Dermis microvascular lymphatic vessel endothelial cell (primary cell): ENCODE measurements at regions not wholly inside any gene's neighbourhood (a gene's known extent, or its start where the extent isn't known, plus 50 kb on each side); places are given as distances from the start of the nearest gene placed in this dataset.
"Not testable (repeated sequence)": the region's sequence is repeated elsewhere in the genome, so short reads cannot be mapped to it uniquely, and the experiment has no call there.

Experiments used
- DNase-seq, 2 donors: peaks; one replicate each; pipeline versions ENCODE4 v3.0.0 to v3.0.0-alpha.2; 2010; ENCODE audit warnings: low read depth in 2 of 2

GRCh38 chr14:86094512-86094911 is 564.6 kb downstream of the FLRT2 start:
- DNase-seq: no peak

GRCh38 chr14:86091811-86092210 is 561.9 kb downstream of the FLRT2 start:
- DNase-seq: no peak

DNA sequence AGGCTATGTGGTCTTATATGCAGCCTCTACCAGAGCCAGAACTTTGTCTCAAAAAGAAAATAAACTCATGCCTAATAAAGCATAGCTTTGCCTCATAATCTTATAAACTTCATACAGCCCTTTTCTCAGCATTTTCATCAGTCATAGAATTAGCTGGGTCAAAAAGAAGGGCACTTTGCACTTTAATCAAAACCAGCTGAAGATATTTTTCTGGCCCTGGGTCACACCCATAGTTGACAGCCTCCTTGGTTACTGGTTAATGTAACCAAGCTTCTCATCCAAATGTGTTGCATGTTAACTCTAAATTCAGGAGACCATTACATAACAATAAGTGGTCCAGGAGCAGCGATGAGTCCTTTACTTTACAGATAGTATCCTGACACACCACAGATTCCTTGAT is 558.2 kb downstream of the FLRT2 start:
- DNase-seq: no peak

DNA sequence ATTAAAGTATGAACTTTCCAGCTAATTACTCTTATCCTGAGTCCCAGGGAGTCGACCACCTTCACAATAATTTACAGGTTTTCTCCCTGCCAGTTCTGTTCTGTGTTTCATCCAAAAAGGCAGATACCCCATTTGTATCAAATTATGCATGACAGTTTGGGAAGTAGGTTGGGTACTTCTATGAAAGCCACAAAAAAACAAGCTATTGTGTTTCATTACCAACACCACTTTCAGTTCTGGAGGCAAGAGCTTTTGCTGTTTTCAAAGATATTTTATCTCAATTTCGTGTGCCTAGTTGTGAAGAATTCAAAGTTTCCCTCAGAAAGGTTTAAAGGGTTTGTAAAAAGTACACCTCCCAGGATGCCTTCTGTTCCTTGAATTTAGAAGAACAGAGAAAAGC is 557.4 kb downstream of the FLRT2 start:
- no peak for DNase-seq

GRCh38 chr14:86086962-86087361 is 557.0 kb downstream of the FLRT2 start:
- DNase-seq: no peak

GRCh38 chr14:86084097-86084496 is 554.2 kb downstream of the FLRT2 start:
- DNase-seq: no peak

DNA sequence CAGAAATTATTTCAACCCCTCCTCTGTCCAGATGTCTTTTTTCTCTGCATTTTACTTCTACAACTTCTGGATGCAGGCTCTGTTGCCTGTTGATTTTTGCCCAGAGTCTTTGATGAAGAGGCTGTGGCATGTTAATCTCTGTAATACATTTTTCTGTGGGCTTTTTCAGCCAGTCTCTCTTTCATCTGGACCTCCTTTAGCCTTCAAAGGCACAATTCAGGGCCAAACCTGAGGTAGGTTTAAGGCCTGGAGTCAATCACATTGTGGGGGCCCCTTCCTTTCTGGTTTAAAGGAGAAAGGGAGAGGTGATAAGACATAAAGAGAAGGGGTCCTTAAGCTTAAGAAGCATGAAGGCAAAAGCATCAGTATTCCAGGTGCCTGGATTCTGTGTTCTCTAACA is 553.7 kb downstream of the FLRT2 start:
- DNase-seq: no peak

GRCh38 chr14:86072116-86072894 is 542.4 kb downstream of the FLRT2 start:
- DNase-seq: no peak

DNA sequence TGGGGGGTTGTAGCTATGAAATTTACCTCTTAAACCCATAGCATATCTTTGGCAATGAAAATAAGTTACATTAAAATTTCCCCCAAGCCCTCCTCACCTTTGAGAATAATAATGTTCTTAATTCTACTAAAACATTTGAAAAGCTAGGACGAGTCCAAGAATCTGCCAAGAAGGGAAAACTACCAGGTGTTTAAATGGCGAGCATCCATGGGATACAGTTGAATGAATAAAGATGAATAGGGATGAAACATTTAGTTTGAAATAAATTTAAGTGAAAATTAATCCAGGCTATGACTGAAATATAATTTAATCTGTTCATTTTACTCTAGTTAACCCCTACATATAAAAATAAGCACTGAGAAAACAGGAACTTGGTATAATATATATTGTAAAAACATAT is 536.7 kb downstream of the FLRT2 start:
- no peak for DNase-seq

DNA sequence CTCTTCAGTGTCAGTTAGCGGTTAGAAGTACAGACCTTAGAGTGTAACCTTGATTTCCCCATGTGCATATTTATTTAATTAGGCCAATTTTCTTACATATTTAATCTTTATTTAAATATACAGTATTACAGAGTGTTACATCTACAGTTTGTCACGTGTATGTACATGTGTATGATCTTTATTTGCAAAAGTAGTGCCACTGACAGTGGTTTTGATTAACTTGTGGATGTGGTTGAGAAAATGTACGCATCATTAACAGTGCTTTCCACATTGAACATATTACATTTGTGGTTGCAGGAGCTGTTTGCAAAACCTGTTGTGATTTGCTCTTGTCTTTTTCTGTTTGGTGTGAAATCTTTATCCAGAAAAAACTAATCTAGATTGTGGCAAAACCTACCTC is 535.5 kb downstream of the FLRT2 start:
- DNase-seq: no peak

GRCh38 chr14:86064595-86064994 is 534.7 kb downstream of the FLRT2 start:
- not testable (repeated sequence) for DNase-seq

GRCh38 chr14:86057018-86057667 is 527.2 kb downstream of the FLRT2 start:
- DNase-seq: peak; percentile 24 to 39

- DNase-seq: peak in 1 of 2 donors; percentile 12
Measured at GRCh38 chr14:86055512-86056075, 525.6 kb downstream of the FLRT2 start.

DNA sequence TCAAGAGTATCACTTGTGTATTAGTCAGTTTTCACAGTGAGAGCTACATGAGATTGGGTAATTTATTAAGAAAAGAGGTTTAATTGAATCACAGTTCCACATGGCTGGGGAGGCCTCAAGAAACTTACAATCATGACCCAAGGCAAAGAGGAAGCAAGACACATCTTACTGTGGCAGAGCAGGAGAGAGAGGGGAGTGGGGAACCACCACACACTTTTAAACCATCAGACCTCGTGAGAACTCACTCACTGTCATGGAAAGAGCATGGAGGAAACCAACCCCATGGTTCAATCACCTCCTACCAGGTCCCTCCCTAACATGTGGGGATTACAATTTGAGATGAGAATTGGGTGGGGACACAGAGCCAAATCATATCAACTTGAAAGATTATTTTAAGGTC is 522.9 kb downstream of the FLRT2 start:
- no peak for DNase-seq

GRCh38 chr14:86050757-86051156 is 520.8 kb downstream of the FLRT2 start:
- DNase-seq: no peak

GRCh38 chr14:86050072-86050683 is 520.2 kb downstream of the FLRT2 start:
- DNase-seq: no peak

GRCh38 chr14:86039176-86039575 is 509.2 kb downstream of the FLRT2 start:
- no peak for DNase-seq

- DNase-seq: peak; percentile 38 to 60
Measured at GRCh38 chr14:86038387-86039042, 508.6 kb downstream of the FLRT2 start.

DNA sequence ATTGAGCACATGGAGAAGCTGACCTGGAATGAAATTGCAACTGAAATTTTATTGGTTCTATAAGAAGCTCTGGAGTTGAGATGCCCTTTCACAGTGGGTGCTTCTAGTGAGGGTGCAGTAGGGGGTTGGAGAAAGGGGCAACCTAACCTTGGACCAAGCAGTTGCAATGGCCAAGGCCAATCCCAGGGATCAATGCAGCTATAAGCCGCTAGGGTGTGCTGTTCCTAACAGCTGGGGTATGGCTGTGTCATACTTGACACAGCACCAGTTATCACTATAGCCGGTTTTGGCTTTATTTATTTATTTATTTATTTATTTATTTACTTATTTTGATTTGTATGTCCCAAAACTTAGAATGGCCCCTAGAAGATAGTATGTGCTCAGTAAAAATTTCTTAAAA is 505.9 kb downstream of the FLRT2 start:
- DNase-seq: peak; percentile 13 to 14

- DNase-seq: no peak
Measured at GRCh38 chr14:86027990-86028389, 498.0 kb downstream of the FLRT2 start.

- no peak for DNase-seq
Measured at GRCh38 chr14:86027144-86027543, 497.2 kb downstream of the FLRT2 start.
